Ovary (tissue), 7 donors: ENCODE measurements at regions not wholly inside any gene's neighbourhood (a gene's known extent, or its start where the extent isn't known, plus 50 kb on each side); places are given as distances from the start of the nearest gene placed in this dataset.

Source experiments
- DNase-seq, 5 donors: peaks; one replicate each; pipeline ENCODE4 v3.0.0-alpha.2; 2019 to 2020
- H3K27ac ChIP-seq, 2 donors: fragments of 200-600 bp; one replicate each; pipeline versions ENCODE4 v1.5.1 to v1.8.0; 2019 to 2022
- H3K27me3 ChIP-seq: fragments of 200-600 bp; one replicate; pipeline ENCODE4 v1.8.0; 2022
- H3K36me3 ChIP-seq: fragments of 200-600 bp; sonication (generic); one replicate; pipeline ENCODE4 v1.5.1; 2019
- H3K4me1 ChIP-seq: one replicate; pipeline ENCODE4 v1.8.1; 2013; ENCODE audit warnings: mild to moderate bottlenecking, moderate library complexity; ENCODE audit not compliant: insufficient read depth
- H3K4me3 ChIP-seq: fragments of 200-600 bp; sonication (generic); one replicate; pipeline ENCODE4 v1.5.1; 2017
- H3K9me3 ChIP-seq, 2 donors: fragments of 200-600 bp in 1 of 2; sonication (generic) in 1 of 2; one replicate each; pipeline versions ENCODE4 v1.5.1 to v1.8.1; 2013 to 2019; ENCODE audit warnings: mild to moderate bottlenecking in 1 of 2, moderate library complexity in 1 of 2
- EP300 ChIP-seq: sonication (generic); formaldehyde crosslinking; IDR thresholded peaks from one replicate; pipeline ENCODE4 v1.6.1; 2017; ENCODE audit warnings: antibody characterized with exemption
- POLR2A ChIP-seq: fragments of 450-650 bp; IDR thresholded peaks from one replicate; pipeline ENCODE4 v1.6.1; 2017; ENCODE audit warnings: antibody characterized with exemption, mild to moderate bottlenecking, moderate library complexity
- WGBS, 3 donors: extraction: QIAGEN DNeasy Blood & Tissue Kit in 1 of 3; methylation state at CpG; one replicate each; pipeline versions ENCODE4 v1.1.5 to v1.1.7; 2013 to 2017; 5-methylcytosine and 5-hydroxymethylcytosine counted together
- intact Hi-C, 4 donors: fragments of 100-400 bp; cut with DNase I; formaldehyde crosslinking; loops; one replicate each; pipeline versions ENCODE4 v1.11.0 to v1.15.1; 2022 to 2023
- TF ChIP-seq, protein P1 (sequence below), 3 donors: fragments of 450-650 bp in 2 of 3; fragments of 200-600 bp in 1 of 3; IDR thresholded peaks; one replicate each; pipeline versions ENCODE4 v1.5.1 to v1.8.0; 2016 to 2022; ENCODE audit warnings: antibody characterized with exemption in 3 of 3, mild to moderate bottlenecking in 1 of 3
- donor health status: DM: no; HTN: no; CAD: no; lungs with moderate emphysema.
- donor health status: DM: no; HTN: no; CAD: no.
- donor health status: Bipolar disorder and iron deficiency.
- donor health status: DM: no; HTN: no; CAD: no.
- donor health status: DM: yes; HTN: yes; CAD: no.

GRCh38 chr17:55883149-55883548, 132.3 kb downstream of the PCTP start:
- no peak for TF ChIP-seq EP300
- TF ChIP-seq, protein P1, sequence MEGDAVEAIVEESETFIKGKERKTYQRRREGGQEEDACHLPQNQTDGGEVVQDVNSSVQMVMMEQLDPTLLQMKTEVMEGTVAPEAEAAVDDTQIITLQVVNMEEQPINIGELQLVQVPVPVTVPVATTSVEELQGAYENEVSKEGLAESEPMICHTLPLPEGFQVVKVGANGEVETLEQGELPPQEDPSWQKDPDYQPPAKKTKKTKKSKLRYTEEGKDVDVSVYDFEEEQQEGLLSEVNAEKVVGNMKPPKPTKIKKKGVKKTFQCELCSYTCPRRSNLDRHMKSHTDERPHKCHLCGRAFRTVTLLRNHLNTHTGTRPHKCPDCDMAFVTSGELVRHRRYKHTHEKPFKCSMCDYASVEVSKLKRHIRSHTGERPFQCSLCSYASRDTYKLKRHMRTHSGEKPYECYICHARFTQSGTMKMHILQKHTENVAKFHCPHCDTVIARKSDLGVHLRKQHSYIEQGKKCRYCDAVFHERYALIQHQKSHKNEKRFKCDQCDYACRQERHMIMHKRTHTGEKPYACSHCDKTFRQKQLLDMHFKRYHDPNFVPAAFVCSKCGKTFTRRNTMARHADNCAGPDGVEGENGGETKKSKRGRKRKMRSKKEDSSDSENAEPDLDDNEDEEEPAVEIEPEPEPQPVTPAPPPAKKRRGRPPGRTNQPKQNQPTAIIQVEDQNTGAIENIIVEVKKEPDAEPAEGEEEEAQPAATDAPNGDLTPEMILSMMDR (IDR thresholded peaks at IDR 0.05) = no peak
- TF ChIP-seq POLR2A = no peak
- Histone ChIP-seq H3K4me3 (no peak overlapping the region), H3K27ac (no peak overlapping the region), H3K27me3 (no peaks in the 10 kb centered on the region), H3K4me1 (no peaks in the 10 kb centered on the region), H3K36me3 (no peaks in the 10 kb centered on the region), H3K9me3 (no peaks in the 10 kb centered on the region)
- DNase-seq = no peak
- 45 to 91% (median 74%) methylated on average over 1 of the region's 1 CpG for WGBS, 3 donors
- intact Hi-C loops = no loop called here

GRCh38 chr17:55887531-55887930, 136.7 kb downstream of the PCTP start:
- TF ChIP-seq, protein P1 (IDR thresholded peaks at IDR 0.05) = no peak
- no peak for TF ChIP-seq POLR2A
- TF ChIP-seq EP300 = no peak
- H3K27me3 ChIP-seq = no peaks in the 10 kb centered on the region
- H3K27ac ChIP-seq = no peak overlapping the region
- WGBS, 3 donors = 48 to 54% (median 50%) methylated on average over 3 of the region's 3 CpGs
- no peaks in the 10 kb centered on the region for H3K9me3 ChIP-seq
- no peak overlapping the region for H3K4me3 ChIP-seq
- H3K36me3 ChIP-seq = no peaks in the 10 kb centered on the region
- H3K4me1 ChIP-seq = no peaks in the 10 kb centered on the region
- intact Hi-C loops = no loop called here
- DNase-seq = no peak

DNA sequence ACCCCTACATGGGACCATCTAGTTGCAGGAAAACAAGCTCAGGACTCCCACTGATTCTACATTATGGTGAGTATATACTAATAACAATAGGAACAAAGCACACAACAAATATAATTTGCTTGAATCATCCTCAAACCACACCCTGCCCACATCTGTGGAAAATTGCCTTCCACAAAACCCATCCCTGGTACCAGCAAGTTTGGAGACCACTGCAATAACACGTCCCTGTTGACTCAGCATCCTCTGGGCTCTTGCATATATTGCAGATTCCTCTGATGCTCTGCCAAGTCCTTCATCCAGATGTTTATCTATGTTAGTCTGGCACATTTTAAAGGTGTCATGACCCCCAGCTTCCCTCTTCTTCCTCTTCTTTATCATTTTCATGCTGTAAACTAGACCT, 138.4 kb downstream of the PCTP start:
- H3K4me3 ChIP-seq = no peak overlapping the region
- WGBS, 3 donors = 56 to 80% (median 59%) methylated on average over 1 of the region's 1 CpG
- intact Hi-C loops = no loop called here
- DNase-seq = no peak
- no peaks in the 10 kb centered on the region for H3K27me3 ChIP-seq
- no peaks in the 10 kb centered on the region for H3K36me3 ChIP-seq
- H3K27ac ChIP-seq = no peak overlapping the region
- no peaks in the 10 kb centered on the region for H3K9me3 ChIP-seq
- H3K4me1 ChIP-seq = no peaks in the 10 kb centered on the region
- TF ChIP-seq EP300 (no peak), POLR2A (no peak)
- TF ChIP-seq, protein P1 (IDR thresholded peaks at IDR 0.05) = no peak

DNA sequence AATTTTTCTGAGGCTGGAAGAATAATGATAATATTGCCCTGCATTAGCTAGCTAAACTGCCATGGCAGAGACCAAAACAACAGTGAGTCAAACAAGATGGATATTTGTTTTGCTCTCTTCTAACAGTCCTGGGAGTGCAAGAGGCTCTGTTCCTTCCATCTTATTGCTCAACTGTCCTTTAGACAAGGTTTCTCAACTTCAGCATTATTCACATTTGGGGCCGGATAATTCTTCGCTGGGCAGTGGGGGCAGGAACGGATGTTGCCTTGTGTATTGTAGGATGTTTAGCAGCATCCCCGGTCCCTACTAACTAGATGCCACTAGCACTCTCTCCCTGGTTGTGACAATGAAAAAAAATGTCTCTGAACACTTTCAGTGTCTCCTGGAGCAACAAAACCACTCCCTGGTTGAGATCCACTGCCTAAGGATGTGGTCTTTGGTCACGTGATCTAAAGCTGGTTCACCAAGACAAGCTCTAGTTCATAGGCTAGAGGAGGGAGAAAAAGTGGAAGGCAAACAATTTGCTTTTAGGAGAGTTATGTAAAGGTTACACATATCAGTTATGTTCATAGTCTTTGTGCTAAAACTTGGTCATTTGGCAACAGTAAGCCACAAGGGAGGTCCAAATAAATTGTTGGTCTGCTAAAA, 144.4 kb downstream of the PCTP start:
- H3K27ac ChIP-seq = no peak overlapping the region
- H3K36me3 ChIP-seq = no peaks in the 10 kb centered on the region
- no peaks in the 10 kb centered on the region for H3K4me1 ChIP-seq
- intact Hi-C loops = loop anchor here in 1 of 4 donors (10.0 kb wide), 1 partner anchor 70 kb away; no protein-coding TSS in a partner anchor
- no peaks in the 10 kb centered on the region for H3K27me3 ChIP-seq
- WGBS, 3 donors = 80 to 85% (median 85%) methylated on average over 5 of the region's 5 CpGs
- H3K9me3 ChIP-seq = no peaks in the 10 kb centered on the region
- no peak overlapping the region for H3K4me3 ChIP-seq
- TF ChIP-seq POLR2A = no peak
- no peak for TF ChIP-seq EP300
- TF ChIP-seq, protein P1 (IDR thresholded peaks at IDR 0.05) = no peak
- DNase-seq = no peak
